Kidney epithelial cell (primary cell): ENCODE measurements at regions not wholly inside any gene's neighbourhood (a gene's known extent, or its start where the extent isn't known, plus 50 kb on each side); places are given as distances from the start of the nearest gene placed in this dataset.

ENCODE experiments used
- DNase-seq: peaks from one replicate; pipeline ENCODE4 v3.0.0-alpha.2; 2010; ENCODE audit warnings: low read depth
- H3K27me3 ChIP-seq: 2 replicates; pipeline ENCODE4 v1.6.0; 2011; ENCODE audit warnings: low read length; ENCODE audit not compliant: control insufficient read depth, insufficient read depth
- H3K36me3 ChIP-seq: 2 replicates; pipeline ENCODE4 v1.5.1; 2011; ENCODE audit warnings: low read length; ENCODE audit not compliant: control insufficient read depth, insufficient read depth
- H3K4me3 ChIP-seq: 2 replicates; pipeline ENCODE4 v1.5.1; 2011; ENCODE audit warnings: low read depth, mild to moderate bottlenecking, control low read depth, low read length
- TF ChIP-seq, protein P1 (sequence below): IDR thresholded peaks from 2 replicates; pipeline ENCODE4 v1.5.1; 2011; ENCODE audit warnings: mild to moderate bottlenecking, moderate library complexity, low read length, control low read depth, inconsistent platforms; ENCODE audit not compliant: insufficient read depth, poor library complexity, severe bottlenecking

GRCh38 chr2:78715293-78715692, 310.2 kb upstream of the REG3G start:
- Histone ChIP-seq H3K27me3 (no peaks in the 10 kb centered on the region), H3K36me3 (no peaks in the 10 kb centered on the region), H3K4me3 (no peak overlapping the region)
- DNase-seq = no peak
- TF ChIP-seq, protein P1, sequence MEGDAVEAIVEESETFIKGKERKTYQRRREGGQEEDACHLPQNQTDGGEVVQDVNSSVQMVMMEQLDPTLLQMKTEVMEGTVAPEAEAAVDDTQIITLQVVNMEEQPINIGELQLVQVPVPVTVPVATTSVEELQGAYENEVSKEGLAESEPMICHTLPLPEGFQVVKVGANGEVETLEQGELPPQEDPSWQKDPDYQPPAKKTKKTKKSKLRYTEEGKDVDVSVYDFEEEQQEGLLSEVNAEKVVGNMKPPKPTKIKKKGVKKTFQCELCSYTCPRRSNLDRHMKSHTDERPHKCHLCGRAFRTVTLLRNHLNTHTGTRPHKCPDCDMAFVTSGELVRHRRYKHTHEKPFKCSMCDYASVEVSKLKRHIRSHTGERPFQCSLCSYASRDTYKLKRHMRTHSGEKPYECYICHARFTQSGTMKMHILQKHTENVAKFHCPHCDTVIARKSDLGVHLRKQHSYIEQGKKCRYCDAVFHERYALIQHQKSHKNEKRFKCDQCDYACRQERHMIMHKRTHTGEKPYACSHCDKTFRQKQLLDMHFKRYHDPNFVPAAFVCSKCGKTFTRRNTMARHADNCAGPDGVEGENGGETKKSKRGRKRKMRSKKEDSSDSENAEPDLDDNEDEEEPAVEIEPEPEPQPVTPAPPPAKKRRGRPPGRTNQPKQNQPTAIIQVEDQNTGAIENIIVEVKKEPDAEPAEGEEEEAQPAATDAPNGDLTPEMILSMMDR = no peak

DNA sequence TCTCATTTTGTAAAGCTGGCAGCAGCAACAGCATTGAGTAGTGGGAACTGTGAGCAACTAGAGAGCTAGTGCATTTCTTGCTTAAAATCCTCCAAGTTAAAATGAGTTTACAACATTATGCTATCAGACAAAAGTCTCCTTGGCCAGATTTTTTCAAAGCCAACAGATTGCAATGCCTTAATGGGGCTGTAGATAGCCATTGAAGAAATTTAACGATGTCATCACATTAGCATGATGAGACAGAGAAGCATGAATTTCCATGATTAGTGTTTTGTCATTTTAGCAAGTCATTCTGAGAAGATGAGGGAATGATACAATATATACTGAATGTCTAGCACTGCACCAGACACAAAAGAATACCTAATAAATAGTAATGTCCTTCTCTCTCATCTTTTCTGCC, 307.5 kb upstream of the REG3G start:
- no peak for DNase-seq
- TF ChIP-seq, protein P1 = no peak
- H3K36me3 ChIP-seq = no peaks in the 10 kb centered on the region

GRCh38 chr2:78718473-78718872, 307.0 kb upstream of the REG3G start:
- H3K27me3 ChIP-seq = no peaks in the 10 kb centered on the region
- TF ChIP-seq, protein P1 = no peak
- H3K36me3 ChIP-seq = no peaks in the 10 kb centered on the region
- DNase-seq = no peak
- H3K4me3 ChIP-seq = no peak overlapping the region

More for the DNA sequence above, 307.5 kb upstream of the REG3G start:
- Histone ChIP-seq H3K27me3 (no peaks in the 10 kb centered on the region), H3K4me3 (no peak overlapping the region)

DNA sequence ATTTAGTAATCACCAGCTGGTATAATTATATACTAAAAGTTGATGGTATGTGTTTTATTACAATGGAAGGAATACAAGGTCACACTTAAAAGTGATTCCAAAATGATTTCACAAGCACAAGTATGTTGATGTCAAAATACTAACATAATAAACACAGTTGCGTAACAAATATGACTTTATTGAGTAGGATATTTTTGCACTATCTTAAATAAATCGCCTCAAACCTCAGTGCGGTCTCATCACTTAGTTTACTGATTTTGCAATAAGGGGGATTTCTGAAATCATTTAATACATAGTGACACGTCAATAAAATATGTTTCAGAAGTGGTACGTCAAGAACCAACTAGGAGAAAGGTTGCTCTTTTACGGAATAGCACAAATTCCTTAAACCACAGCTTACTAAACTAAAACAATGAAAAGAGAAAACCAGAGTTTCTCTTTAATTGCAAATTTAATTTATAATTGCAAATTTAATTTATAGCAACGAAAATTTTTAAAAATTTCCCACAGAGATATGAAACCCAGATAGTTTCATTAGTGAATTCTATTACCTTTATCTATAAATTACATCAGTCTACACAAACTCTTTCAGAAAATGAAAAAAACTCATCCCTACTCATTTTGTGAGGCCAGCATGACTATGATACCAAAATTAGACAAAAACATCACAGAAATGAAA, 304.0 kb upstream of the REG3G start:
- no peak overlapping the region for H3K4me3 ChIP-seq
- no peaks in the 10 kb centered on the region for H3K36me3 ChIP-seq
- TF ChIP-seq, protein P1 = no peak
- DNase-seq = no peak
- H3K27me3 ChIP-seq = no peaks in the 10 kb centered on the region

DNA sequence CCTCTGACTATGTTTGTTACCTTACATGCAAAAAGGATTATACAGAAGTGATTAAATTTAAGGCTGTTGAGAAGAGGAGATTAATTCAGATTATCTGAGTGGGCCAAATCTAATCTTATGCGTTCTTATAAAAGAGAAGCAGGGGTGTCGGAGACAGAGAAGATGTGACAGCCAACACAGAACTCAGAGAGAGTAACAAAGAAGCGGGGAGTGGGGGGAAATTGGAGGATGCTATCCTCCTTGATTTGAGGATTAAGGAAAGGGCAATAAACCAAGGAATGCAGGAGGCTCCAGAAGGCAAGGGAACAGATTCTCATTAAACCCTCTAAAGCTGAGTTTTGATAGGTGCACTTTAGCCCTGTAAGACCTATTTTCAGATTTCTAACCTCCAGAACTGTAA, 291.3 kb upstream of the REG3G start:
- no peak overlapping the region for H3K4me3 ChIP-seq
- TF ChIP-seq, protein P1 = no peak
- DNase-seq = no peak
- no peaks in the 10 kb centered on the region for H3K36me3 ChIP-seq
- no peaks in the 10 kb centered on the region for H3K27me3 ChIP-seq

GRCh38 chr2:78739282-78739681, 286.2 kb upstream of the REG3G start:
- Histone ChIP-seq H3K27me3 (no peaks in the 10 kb centered on the region), H3K4me3 (no peak overlapping the region), H3K36me3 (no peaks in the 10 kb centered on the region)
- TF ChIP-seq, protein P1 = no peak
- no peak for DNase-seq
